ENCODE measurements at regions not wholly inside any gene's neighbourhood (a gene's known extent, or its start where the extent isn't known, plus 50 kb on each side); places are given as distances from the start of the nearest gene placed in this dataset.

- no peak for FAIRE-seq
Observed at GRCh38 chr12:68449196-68449595, 117.0 kb upstream of the MDM1 start.

GRCh38 chr12:68450947-68451260 is 118.7 kb upstream of the MDM1 start:
- DNase-seq (ENCODE audit: insufficient read length, low spot score), result no peak
- FAIRE-seq, result no peak
- TF ChIP-seq POLR2A (IDR thresholded peaks at IDR 0.05; ENCODE audit: low read depth, low read length), result no peak

More at GRCh38 chr12:68449196-68449595, 117.0 kb upstream of the MDM1 start:
- TF ChIP-seq POLR2A (IDR thresholded peaks at IDR 0.05; ENCODE audit: low read depth, low read length), result no peak
- no peak for DNase-seq (ENCODE audit: insufficient read length, low spot score)

GRCh38 chr12:68451261-68452077 is 119.3 kb upstream of the MDM1 start:
- no peak for DNase-seq (ENCODE audit: insufficient read length, low spot score)
- FAIRE-seq, result no peak

GRCh38 chr12:68452078-68452715 is 120.0 kb upstream of the MDM1 start:
- TF ChIP-seq POLR2A (IDR thresholded peaks at IDR 0.05; ENCODE audit: low read depth, low read length), result no peak
- DNase-seq (ENCODE audit: insufficient read length, low spot score) (no peak), FAIRE-seq (no peak)

More at GRCh38 chr12:68451261-68452077, 119.3 kb upstream of the MDM1 start:
- TF ChIP-seq POLR2A (IDR thresholded peaks at IDR 0.05; ENCODE audit: low read depth, low read length), result no peak

GRCh38 chr12:68453278-68453677 is 121.1 kb upstream of the MDM1 start:
- DNase-seq (ENCODE audit: insufficient read length, low spot score) (no peak), FAIRE-seq (no peak)
- TF ChIP-seq POLR2A (IDR thresholded peaks at IDR 0.05; ENCODE audit: low read depth, low read length), result no peak

- DNase-seq (ENCODE audit: insufficient read length, low spot score) (no peak), FAIRE-seq (no peak)
- TF ChIP-seq POLR2A (IDR thresholded peaks at IDR 0.05; ENCODE audit: low read depth, low read length), result no peak
Observed at GRCh38 chr12:68453876-68454275, 121.7 kb upstream of the MDM1 start.

GRCh38 chr12:68454892-68455291 is 122.7 kb upstream of the MDM1 start:
- FAIRE-seq, result no peak
- no peak for DNase-seq (ENCODE audit: insufficient read length, low spot score)
- TF ChIP-seq POLR2A (IDR thresholded peaks at IDR 0.05; ENCODE audit: low read depth, low read length), result no peak

- no peak for FAIRE-seq
- no peak for DNase-seq (ENCODE audit: insufficient read length, low spot score)
- no peak for TF ChIP-seq POLR2A (IDR thresholded peaks at IDR 0.05; ENCODE audit: low read depth, low read length)
Observed at GRCh38 chr12:68455691-68456345, 123.7 kb upstream of the MDM1 start.

GRCh38 chr12:68458866-68459265 is 126.7 kb upstream of the MDM1 start:
- FAIRE-seq, result no peak
- no peak for TF ChIP-seq POLR2A (IDR thresholded peaks at IDR 0.05; ENCODE audit: low read depth, low read length)

GRCh38 chr12:68460236-68460635 is 128.1 kb upstream of the MDM1 start:
- TF ChIP-seq POLR2A (IDR thresholded peaks at IDR 0.05; ENCODE audit: low read depth, low read length), result no peak
- no peak for FAIRE-seq
- DNase-seq (ENCODE audit: insufficient read length, low spot score), result no peak

More at GRCh38 chr12:68458866-68459265, 126.7 kb upstream of the MDM1 start:
- DNase-seq (ENCODE audit: insufficient read length, low spot score), result no peak

- FAIRE-seq (no peak), DNase-seq (ENCODE audit: insufficient read length, low spot score) (no peak)
- no peak for TF ChIP-seq POLR2A (IDR thresholded peaks at IDR 0.05; ENCODE audit: low read depth, low read length)
Observed at GRCh38 chr12:68461645-68462044, 129.5 kb upstream of the MDM1 start.

- DNase-seq (ENCODE audit: insufficient read length, low spot score) (no peak), FAIRE-seq (no peak)
Observed at GRCh38 chr12:68462803-68463202, 130.6 kb upstream of the MDM1 start.

GRCh38 chr12:68465227-68465626 is 133.1 kb upstream of the MDM1 start:
- no peak for TF ChIP-seq POLR2A (IDR thresholded peaks at IDR 0.05; ENCODE audit: low read depth, low read length)
- no peak for DNase-seq (ENCODE audit: insufficient read length, low spot score)
- no peak for FAIRE-seq

More at GRCh38 chr12:68462803-68463202, 130.6 kb upstream of the MDM1 start:
- no peak for TF ChIP-seq POLR2A (IDR thresholded peaks at IDR 0.05; ENCODE audit: low read depth, low read length)

- FAIRE-seq, result no peak
- TF ChIP-seq POLR2A (IDR thresholded peaks at IDR 0.05; ENCODE audit: low read depth, low read length), result no peak
- DNase-seq (ENCODE audit: insufficient read length, low spot score), result no peak
Observed at GRCh38 chr12:68467514-68467913, 135.4 kb upstream of the MDM1 start.

Data from H54 (cell line).